Loucy (cell line): ENCODE measurements at regions not wholly inside any gene's neighbourhood (a gene's known extent, or its start where the extent isn't known, plus 50 kb on each side); places are given as distances from the start of the nearest gene placed in this dataset.

ENCODE experiments used
- H2AFZ ChIP-seq: fragments of 200-600 bp; sonication (generic); 2 replicates; pipeline ENCODE4 v1.6.0; 2016; ENCODE audit warnings: antibody characterized with exemption, mild to moderate bottlenecking, low read length, moderate library complexity
- H3F3A ChIP-seq: fragments of 200-600 bp; 2 replicates; pipeline ENCODE4 v1.6.0; 2016; ENCODE audit warnings: antibody characterized with exemption, low read depth, mild to moderate bottlenecking
- H3K27me3 ChIP-seq: fragments of 200-600 bp; sonication (generic); 2 replicates; pipeline ENCODE4 v1.6.1; 2014; ENCODE audit warnings: low read length, mild to moderate bottlenecking; ENCODE audit not compliant: insufficient read depth, poor library complexity, severe bottlenecking
- H3K36me3 ChIP-seq: fragments of 200-600 bp; sonication (generic); 2 replicates; pipeline ENCODE4 v1.6.1; 2016; ENCODE audit warnings: low read length; ENCODE audit not compliant: insufficient read depth
- H3K4me1 ChIP-seq: fragments of 200-600 bp; sonication (generic); 2 replicates; pipeline ENCODE4 v1.5.1; 2014; ENCODE audit warnings: low read length, mild to moderate bottlenecking; ENCODE audit not compliant: insufficient read depth, poor library complexity, severe bottlenecking
- H3K4me2 ChIP-seq: fragments of 200-600 bp; sonication (generic); 2 replicates; pipeline ENCODE4 v1.6.0; 2014; ENCODE audit warnings: antibody characterized with exemption, low read length, low read depth, mild to moderate bottlenecking; ENCODE audit not compliant: poor library complexity, severe bottlenecking
- H3K4me3 ChIP-seq: fragments of 200-600 bp; sonication (generic); 2 replicates; pipeline ENCODE4 v1.5.1; 2014; ENCODE audit warnings: low read length, mild to moderate bottlenecking, mixed read lengths; ENCODE audit not compliant: poor library complexity, severe bottlenecking
- H3K79me2 ChIP-seq: fragments of 200-600 bp; sonication (generic); 2 replicates; pipeline ENCODE4 v1.6.1; 2014; ENCODE audit warnings: low read length; ENCODE audit not compliant: insufficient read depth
- H3K9ac ChIP-seq: fragments of 200-600 bp; sonication (generic); 2 replicates; pipeline ENCODE4 v1.6.0; 2014; ENCODE audit warnings: mild to moderate bottlenecking, low read depth, low read length, moderate library complexity; ENCODE audit not compliant: poor library complexity, severe bottlenecking
- H3K9me2 ChIP-seq: fragments of 200-600 bp; sonication (generic); replicated peaks from 2 replicates; pipeline ENCODE4 v1.6.1; 2016; ENCODE audit warnings: low read depth, low read length, mixed read lengths
- H3K9me3 ChIP-seq: fragments of 200-600 bp; sonication (generic); 2 replicates; pipeline ENCODE4 v1.6.1; 2014; ENCODE audit warnings: mild to moderate bottlenecking, antibody characterized with exemption, low read length, low read depth; ENCODE audit not compliant: insufficient read depth
- H4K20me1 ChIP-seq: fragments of 200-600 bp; sonication (generic); 2 replicates; pipeline ENCODE4 v1.6.0; 2014; ENCODE audit warnings: antibody characterized with exemption, low read length, mild to moderate bottlenecking; ENCODE audit not compliant: insufficient read depth, poor library complexity, severe bottlenecking
- CTCF ChIP-seq: fragments of 200-600 bp; sonication (generic); conservative IDR thresholded peaks from 2 replicates; pipeline ENCODE4 v1.5.1; 2014; ENCODE audit warnings: mild to moderate bottlenecking, antibody characterized with exemption, low read length
- EZH2phosphoT487 ChIP-seq: fragments of 200-600 bp; IDR thresholded peaks from 2 replicates; pipeline ENCODE4 v1.6.1; 2018; ENCODE audit warnings: antibody characterized with exemption, mild to moderate bottlenecking, moderate library complexity, borderline replicate concordance

DNA sequence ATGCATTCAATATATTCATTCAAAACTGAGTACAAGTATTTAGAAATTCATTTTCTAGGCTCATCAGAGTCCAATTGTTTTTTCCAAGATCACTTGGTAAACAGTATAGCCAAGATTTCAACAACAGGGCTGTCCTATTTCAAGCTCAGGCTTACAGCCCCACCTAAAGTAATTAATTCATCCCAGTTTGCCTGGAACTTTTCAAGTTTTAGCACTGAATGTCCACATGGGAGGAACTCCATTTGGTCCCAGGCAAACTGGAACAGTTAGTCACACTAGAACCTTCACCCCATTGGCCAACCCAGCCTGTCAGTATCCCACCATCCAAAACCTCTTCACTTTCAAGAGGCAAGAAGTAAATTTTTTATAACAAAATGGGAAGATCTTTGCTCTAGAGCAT, 210.9 kb downstream of the DPY19L2 start:
- Histone ChIP-seq H3K9me2 (no peaks in the 10 kb centered on the region), H3K4me2 (no peak overlapping the region), H3K4me3 (no peak overlapping the region), H3K9me3 (no peaks in the 10 kb centered on the region), H2AFZ (no peak overlapping the region), H3K27me3 (no peaks in the 10 kb centered on the region), H3K4me1 (no peaks in the 10 kb centered on the region), H3K79me2 (no peaks in the 10 kb centered on the region), H4K20me1 (no peaks in the 10 kb centered on the region), H3K9ac (no peak overlapping the region), H3K36me3 (no peaks in the 10 kb centered on the region), H3F3A (no peaks in the 10 kb centered on the region)
- no peak for TF ChIP-seq EZH2phosphoT487
- no peak for TF ChIP-seq CTCF

DNA sequence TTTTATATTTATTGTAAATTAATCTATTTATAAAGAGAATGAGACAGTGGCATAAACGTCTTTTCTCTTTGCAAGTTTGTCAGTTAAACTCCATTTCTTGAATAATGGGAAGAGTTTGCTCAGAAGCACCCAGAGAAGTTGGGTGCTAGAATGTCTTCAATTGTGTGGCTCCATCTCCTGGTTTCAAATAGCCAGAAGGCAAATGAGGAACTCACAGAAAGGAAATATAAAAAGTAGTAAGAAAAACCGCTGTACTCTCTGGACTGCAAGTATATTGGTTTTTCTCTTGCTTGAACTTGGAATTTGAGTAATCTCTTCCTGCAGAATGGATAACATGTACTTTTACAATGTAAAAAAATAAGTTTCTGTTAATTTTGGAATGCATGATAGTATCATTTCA, 217.5 kb downstream of the DPY19L2 start:
- H3K9me2 ChIP-seq = no peaks in the 10 kb centered on the region
- no peaks in the 10 kb centered on the region for H3F3A ChIP-seq
- H3K79me2 ChIP-seq = no peaks in the 10 kb centered on the region
- no peaks in the 10 kb centered on the region for H3K27me3 ChIP-seq
- no peaks in the 10 kb centered on the region for H3K9me3 ChIP-seq
- no peaks in the 10 kb centered on the region for H4K20me1 ChIP-seq
- no peaks in the 10 kb centered on the region for H3K4me1 ChIP-seq
- H2AFZ ChIP-seq = no peak overlapping the region
- H3K9ac ChIP-seq = no peak overlapping the region
- no peaks in the 10 kb centered on the region for H3K36me3 ChIP-seq
- no peak for TF ChIP-seq EZH2phosphoT487
- TF ChIP-seq CTCF = peak; percentile 32
- no peak overlapping the region for H3K4me2 ChIP-seq
- H3K4me3 ChIP-seq = no peak overlapping the region

DNA sequence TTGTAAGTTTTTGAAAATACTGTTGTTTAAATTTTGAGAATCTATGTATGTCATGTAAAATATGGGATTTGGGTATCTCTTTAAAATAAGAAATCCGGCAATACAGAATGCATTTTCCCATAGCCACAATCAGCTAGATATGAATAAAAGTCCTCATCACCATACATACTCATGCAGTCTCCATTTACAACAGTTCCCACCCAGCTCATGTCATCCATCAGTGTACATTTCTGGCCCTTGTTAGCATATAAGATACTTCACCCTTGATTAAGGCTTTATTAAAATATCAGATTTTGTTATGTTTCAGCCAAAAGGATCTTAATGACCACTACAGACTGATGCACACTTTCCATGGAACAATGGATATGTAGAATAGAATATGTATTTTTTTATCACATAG, 218.0 kb downstream of the DPY19L2 start:
- no peak overlapping the region for H3K9ac ChIP-seq
- H3K4me1 ChIP-seq = no peaks in the 10 kb centered on the region
- TF ChIP-seq EZH2phosphoT487 (no peak), CTCF (no peak)
- no peaks in the 10 kb centered on the region for H3F3A ChIP-seq
- H3K36me3 ChIP-seq = no peaks in the 10 kb centered on the region
- no peak overlapping the region for H3K4me2 ChIP-seq
- no peaks in the 10 kb centered on the region for H3K79me2 ChIP-seq
- H4K20me1 ChIP-seq = no peaks in the 10 kb centered on the region
- H3K27me3 ChIP-seq = no peaks in the 10 kb centered on the region
- no peak overlapping the region for H3K4me3 ChIP-seq
- no peaks in the 10 kb centered on the region for H3K9me3 ChIP-seq
- no peaks in the 10 kb centered on the region for H3K9me2 ChIP-seq
- H2AFZ ChIP-seq = no peak overlapping the region
